K562 (cell line): ENCODE measurements at regions not wholly inside any gene's neighbourhood (a gene's known extent, or its start where the extent isn't known, plus 50 kb on each side); places are given as distances from the start of the nearest gene placed in this dataset.

ENCODE experiments used
- ATAC-seq: fragments of 200-7000 bp; cut with Tn5 transposase; 3 replicates; pipeline ENCODE4 v1.9.1; 2020; ENCODE audit warnings: moderate library complexity
- BruUV-seq: library from RNA; stranded (reverse); fragments of 400-500 nt; replicated peaks from 2 replicates; lab custom pipeline; 2021; lab: Mats Ljungman, UMichigan
- CTCF ChIA-PET: fragments of 300-600 bp; formaldehyde crosslinking; extraction: SDS; loops from one replicate; lab custom pipeline; 2021; ENCODE audit warnings: low intra/inter-chr PET ratio; lab: Yijun Ruan, JAX
- POLR2A ChIA-PET: fragments of 300-600, 350-650 bp; sonication (Branson Sonifier 250); formaldehyde crosslinking; extraction: SDS; loops from one replicate; lab custom pipeline; 2021; ENCODE audit warnings: antibody characterized with exemption, inconsistent platforms; lab: Yijun Ruan, JAX
- DNase-seq, 4 experiments: peaks; one replicate each; pipeline versions ENCODE4 v3.0.0 to v3.0.0-alpha.2; 2011 to 2018; ENCODE audit warnings: low spot score in 3 of 4, mixed read lengths in 3 of 4; ENCODE audit errors: extremely low read depth in 1 of 4
- FAIRE-seq: peaks from 2 replicates; lab custom pipeline; 2011; peaks lifted over from hg19 to GRCh38; lab: Jason Lieb, UNC
- H2AFZ ChIP-seq: 2 replicates; pipeline ENCODE4 v1.6.0; 2011; ENCODE audit warnings: low read depth, low read length, control low read depth, inconsistent platforms
- H3K27ac ChIP-seq: fragments of 200-600 bp; 3 replicates; pipeline ENCODE4 v1.8.0; 2011; ENCODE audit warnings: low read depth, mild to moderate bottlenecking, control low read depth, inconsistent platforms, low read length, moderate library complexity, mixed read lengths; ENCODE audit errors: extremely low read depth
- H3K27me3 ChIP-seq, 2 experiments: fragments of 300-600 bp in 1 of 2; 2 replicates in 1 of 2; 3 replicates in 1 of 2; pipeline versions ENCODE4 v1.6.0 to v1.8.0; 2011; ENCODE audit warnings: inconsistent platforms in 2 of 2, low read length in 2 of 2, mild to moderate bottlenecking in 1 of 2, mixed read lengths in 1 of 2, moderate library complexity in 1 of 2; ENCODE audit not compliant: control insufficient read depth in 2 of 2, insufficient read depth in 2 of 2
- H3K36me3 ChIP-seq: fragments of 300-600 bp; 3 replicates; pipeline ENCODE4 v1.8.0; 2011; ENCODE audit warnings: mild to moderate bottlenecking, low read length, inconsistent platforms; ENCODE audit not compliant: control insufficient read depth, insufficient read depth
- H3K4me1 ChIP-seq, 2 experiments: fragments of 200-600 bp in 1 of 2; replicated peaks in 1 of 2; 2 replicates in 1 of 2; 3 replicates in 1 of 2; pipeline versions ENCODE4 v1.5.1 to v1.8.0; 2011; ENCODE audit warnings: inconsistent platforms in 2 of 2, low read length in 2 of 2, mild to moderate bottlenecking in 1 of 2, mixed read lengths in 1 of 2, moderate library complexity in 1 of 2; ENCODE audit not compliant: control insufficient read depth in 2 of 2, insufficient read depth in 2 of 2
- H3K4me2 ChIP-seq: 2 replicates; pipeline ENCODE4 v1.6.1; 2011; ENCODE audit warnings: low read length, control low read depth, inconsistent platforms, mixed read lengths; ENCODE audit not compliant: insufficient read depth
- H3K4me3 ChIP-seq: fragments of 200-600 bp; sonication (generic), shearing (Covaris generic); 2 replicates; pipeline ENCODE4 v1.5.1; 2016; ENCODE audit warnings: control low read depth, inconsistent platforms
- H3K79me2 ChIP-seq: fragments of 200-600 bp; 3 replicates; pipeline ENCODE4 v1.8.0; 2011; ENCODE audit warnings: low read length, inconsistent platforms; ENCODE audit not compliant: control insufficient read depth, insufficient read depth
- H3K9ac ChIP-seq, 2 experiments: 2 replicates each; pipeline versions ENCODE4 v1.6.0 to v1.6.1; 2011; ENCODE audit warnings: low read depth in 2 of 2, low read length in 2 of 2, control low read depth in 1 of 2, inconsistent platforms in 1 of 2, mild to moderate bottlenecking in 1 of 2, mixed read lengths in 1 of 2; ENCODE audit not compliant: insufficient read depth in 1 of 2
- H3K9me1 ChIP-seq: one replicate; pipeline ENCODE4 v1.6.0; 2011; ENCODE audit warnings: inconsistent platforms, mild to moderate bottlenecking, low read length, moderate library complexity; ENCODE audit not compliant: control insufficient read depth, insufficient read depth
- H3K9me3 ChIP-seq: replicated peaks from 2 replicates; pipeline ENCODE4 v1.5.1; 2011; ENCODE audit warnings: low read depth, low read length, inconsistent platforms; ENCODE audit not compliant: control insufficient read depth, insufficient read depth
- H4K20me1 ChIP-seq: replicated peaks from 2 replicates; pipeline ENCODE4 v1.6.1; 2011; ENCODE audit warnings: low read length, inconsistent platforms, mixed read lengths; ENCODE audit not compliant: control insufficient read depth, insufficient read depth
- CCAR2 ChIP-seq: fragments of 200-400 bp; formaldehyde crosslinking; IDR thresholded peaks from 2 replicates; pipeline ENCODE4 v1.6.1; 2017; ENCODE audit warnings: mild to moderate bottlenecking, low read depth, low read length
- CUX1 ChIP-seq: fragments of 200-800 bp; sonication (Bioruptor generic); IDR thresholded peaks from 2 replicates; pipeline ENCODE4 v1.6.1; 2016; ENCODE audit warnings: missing genetic modification characterization, missing compliant biosample characterization
- MCM7 ChIP-seq, 2 experiments: fragments of 450-650 bp; IDR thresholded peaks; 2 replicates each; pipeline ENCODE4 v1.6.1; 2016 to 2018
- PTBP1 ChIP-seq: fragments of 200-400 bp; formaldehyde crosslinking; IDR thresholded peaks from 2 replicates; pipeline ENCODE4 v1.6.1; 2017; ENCODE audit warnings: low read depth, low read length
- RUNX1 ChIP-seq: sonication (generic); IDR thresholded peaks from 2 replicates; pipeline ENCODE4 v1.6.1; 2016; ENCODE audit warnings: antibody characterized with exemption, low read depth
- TGIF2 ChIP-seq: sonication (generic); formaldehyde crosslinking; IDR thresholded peaks from 2 replicates; pipeline ENCODE4 v1.8.1; 2022; ENCODE audit warnings: mild to moderate bottlenecking, missing genetic modification reagents, moderate library complexity
- YBX1 ChIP-seq: fragments of 450-650 bp; IDR thresholded peaks from 2 replicates; pipeline ENCODE4 v1.7.1; 2016; ENCODE audit warnings: mild to moderate bottlenecking
- ZBTB8A ChIP-seq: fragments of 450-650 bp; IDR thresholded peaks from 2 replicates; pipeline ENCODE4 v1.6.1; 2018; ENCODE audit warnings: mild to moderate bottlenecking, moderate library complexity; ENCODE audit not compliant: partially characterized antibody
- ZNF589 ChIP-seq: fragments of 200-800 bp; sonication (Bioruptor generic); IDR thresholded peaks from 2 replicates; pipeline ENCODE4 v1.6.1; 2016; ENCODE audit warnings: low read depth, missing genetic modification characterization, missing compliant biosample characterization
- ZNF76 ChIP-seq: fragments of 250-450 bp; sonication (Bioruptor Pico); IDR thresholded peaks from 2 replicates; pipeline ENCODE4 v1.4.0; 2020; ENCODE audit warnings: mild to moderate bottlenecking, moderate library complexity, borderline replicate concordance
- in situ Hi-C: fragments of 300-500 bp; cut with MboI; formaldehyde crosslinking; loops from 4 replicates; pipeline ENCODE4 v1.15.0; 2018; ENCODE audit warnings: inconsistent platforms, mixed read lengths
- intact Hi-C: fragments of 100-400 bp; cut with micrococcal nuclease; formaldehyde crosslinking; loops from 2 replicates; pipeline ENCODE4 v1.14.2; 2022

- Histone ChIP-seq H3K4me3 (no peak overlapping the region), H3K79me2 (no peaks in the 10 kb centered on the region), H3K27ac (no peak overlapping the region), H3K9me3 (0 out of 2 replicates have a peak, but pooled peaks cover 1% of the 10 kb centered on the region), H3K9ac (no peak overlapping the region), H3K4me2 (no peak overlapping the region), H2AFZ (no peak overlapping the region), H4K20me1 (no peaks in the 10 kb centered on the region), H3K9me1 (no peaks in the 10 kb centered on the region), H3K4me1 (no peaks in the 10 kb centered on the region), H3K36me3 (no peaks in the 10 kb centered on the region), H3K27me3 (no peaks in the 10 kb centered on the region)
- TF ChIP-seq YBX1, result no peak
- no peak for TF ChIP-seq ZNF589 (CRISPR knock-in tag)
- no peak for TF ChIP-seq RUNX1
- no peak for TF ChIP-seq CCAR2
- no peak for TF ChIP-seq ZBTB8A
- TF ChIP-seq MCM7 (IDR thresholded peaks at IDR 0.05), result no peak
- no peak for TF ChIP-seq CUX1
- no peak for TF ChIP-seq TGIF2 (CRISPR knock-in tag)
- no peak for TF ChIP-seq PTBP1
- no peak for TF ChIP-seq ZNF76 (CRISPR knock-in tag)
- DNase-seq, result no peak
- in situ Hi-C loops, result no loop called here
- no peak for ATAC-seq
- no TSS peak for BruUV-seq
- no peak for FAIRE-seq
- intact Hi-C loops, result no loop called here
- ChIA-PET POLR2A (no interaction called here), CTCF (no interaction called here)
These were observed 1007.7 kb upstream of the SEMA6D start for GRCh38 chr15:46709460-46710083.
